Karpas-422 (cell line): ENCODE measurements at regions not wholly inside any gene's neighbourhood (a gene's known extent, or its start where the extent isn't known, plus 50 kb on each side); places are given as distances from the start of the nearest gene placed in this dataset.

Source experiments
- DNase-seq: peaks from one replicate; pipeline ENCODE4 v3.0.0-alpha.2; 2015
- H2AFZ ChIP-seq: fragments of 200-600 bp; sonication (generic); 2 replicates; pipeline ENCODE4 v1.6.1; 2014; ENCODE audit warnings: antibody characterized with exemption, low read length, mixed read lengths
- H3K27ac ChIP-seq: fragments of 200-600 bp; sonication (generic); 2 replicates; pipeline ENCODE4 v1.5.1; 2014; ENCODE audit warnings: mild to moderate bottlenecking, low read length, moderate library complexity
- H3K27me3 ChIP-seq: fragments of 200-600 bp; sonication (generic); 2 replicates; pipeline ENCODE4 v1.6.1; 2014; ENCODE audit warnings: low read length, mixed read lengths
- H3K36me3 ChIP-seq: fragments of 200-600 bp; sonication (generic); 2 replicates; pipeline ENCODE4 v1.6.1; 2014; ENCODE audit warnings: low read length, mixed read lengths; ENCODE audit not compliant: insufficient read depth
- H3K4me1 ChIP-seq: fragments of 200-600 bp; sonication (generic); 2 replicates; pipeline ENCODE4 v1.6.1; 2014; ENCODE audit warnings: mild to moderate bottlenecking, low read length, mixed read lengths
- H3K4me2 ChIP-seq: fragments of 200-600 bp; sonication (generic); 2 replicates; pipeline ENCODE4 v1.6.1; 2014; ENCODE audit warnings: low read length, low read depth, mild to moderate bottlenecking; ENCODE audit not compliant: poor library complexity, severe bottlenecking
- H3K4me3 ChIP-seq: fragments of 200-600 bp; sonication (generic); 2 replicates; pipeline ENCODE4 v1.5.1; 2014; ENCODE audit warnings: mild to moderate bottlenecking, antibody characterized with exemption, low read length, mixed read lengths
- H3K79me2 ChIP-seq: fragments of 200-600 bp; sonication (generic); 2 replicates; pipeline ENCODE4 v1.6.1; 2014; ENCODE audit warnings: mild to moderate bottlenecking, low read length, mixed read lengths
- H3K9ac ChIP-seq: fragments of 200-600 bp; sonication (generic); 2 replicates; pipeline ENCODE4 v1.6.0; 2014; ENCODE audit warnings: low read length
- H3K9me2 ChIP-seq: fragments of 200-600 bp; sonication (generic), shearing (Covaris generic); replicated peaks from 2 replicates; pipeline ENCODE4 v1.6.0; 2014; ENCODE audit warnings: mild to moderate bottlenecking, low read length, moderate library complexity; ENCODE audit not compliant: insufficient read depth
- H3K9me3 ChIP-seq: fragments of 300-700, 200-600 bp; sonication (generic); 2 replicates; pipeline ENCODE4 v1.6.1; 2014; ENCODE audit warnings: low read length, mixed read lengths
- H4K20me1 ChIP-seq: fragments of 200-600 bp; sonication (generic); 2 replicates; pipeline ENCODE4 v1.6.1; 2014; ENCODE audit warnings: mild to moderate bottlenecking, antibody characterized with exemption, low read length, low read depth; ENCODE audit not compliant: insufficient read depth

- H3K27ac ChIP-seq, result no peak overlapping the region
- DNase-seq, result no peak
- no peaks in the 10 kb centered on the region for H3K9me2 ChIP-seq
- no peak overlapping the region for H3K4me3 ChIP-seq
- H3K36me3 ChIP-seq, result no peaks in the 10 kb centered on the region
- H3K4me2 ChIP-seq, result no peak overlapping the region
- H4K20me1 ChIP-seq, result no peaks in the 10 kb centered on the region
- H3K9me3 ChIP-seq, result no peaks in the 10 kb centered on the region
- H3K27me3 ChIP-seq, result no peaks in the 10 kb centered on the region
- no peaks in the 10 kb centered on the region for H3K4me1 ChIP-seq
- no peaks in the 10 kb centered on the region for H3K79me2 ChIP-seq
- H2AFZ ChIP-seq, result no peak overlapping the region
- no peak overlapping the region for H3K9ac ChIP-seq
Observed at GRCh38 chr6:1257778-1258177, 54.1 kb upstream of the FOXQ1 start.

GRCh38 chr6:1256435-1257008, 55.4 kb upstream of the FOXQ1 start:
- H3K4me2 ChIP-seq, result no peak overlapping the region
- no peak for DNase-seq
- no peak overlapping the region for H3K4me3 ChIP-seq
- no peaks in the 10 kb centered on the region for H3K36me3 ChIP-seq
- no peak overlapping the region for H3K9ac ChIP-seq
- no peak overlapping the region for H3K27ac ChIP-seq
- no peak overlapping the region for H2AFZ ChIP-seq
- H3K9me2 ChIP-seq, result no peaks in the 10 kb centered on the region
- H3K4me1 ChIP-seq, result no peaks in the 10 kb centered on the region
- H3K79me2 ChIP-seq, result no peaks in the 10 kb centered on the region
- no peaks in the 10 kb centered on the region for H3K27me3 ChIP-seq
- H4K20me1 ChIP-seq, result no peaks in the 10 kb centered on the region
- H3K9me3 ChIP-seq, result no peaks in the 10 kb centered on the region

GRCh38 chr6:1255636-1256365, 56.1 kb upstream of the FOXQ1 start:
- Histone ChIP-seq H3K27ac (no peak overlapping the region), H3K79me2 (no peaks in the 10 kb centered on the region), H3K4me2 (no peak overlapping the region), H3K9ac (no peak overlapping the region), H3K4me3 (no peak overlapping the region), H3K9me2 (no peaks in the 10 kb centered on the region), H3K4me1 (no peaks in the 10 kb centered on the region), H2AFZ (no peak overlapping the region), H3K27me3 (no peaks in the 10 kb centered on the region), H3K36me3 (no peaks in the 10 kb centered on the region), H3K9me3 (no peaks in the 10 kb centered on the region), H4K20me1 (no peaks in the 10 kb centered on the region)
- no peak for DNase-seq

GRCh38 chr6:1254326-1254725, 57.6 kb upstream of the FOXQ1 start:
- Histone ChIP-seq H3K27ac (no peak overlapping the region), H2AFZ (no peak overlapping the region), H3K4me2 (no peak overlapping the region), H3K9ac (no peak overlapping the region), H3K79me2 (no peaks in the 10 kb centered on the region), H3K9me3 (no peaks in the 10 kb centered on the region), H3K9me2 (no peaks in the 10 kb centered on the region), H3K4me3 (no peak overlapping the region), H4K20me1 (no peaks in the 10 kb centered on the region), H3K27me3 (no peaks in the 10 kb centered on the region), H3K36me3 (no peaks in the 10 kb centered on the region), H3K4me1 (no peaks in the 10 kb centered on the region)
- DNase-seq, result no peak

GRCh38 chr6:1253816-1254215, 58.1 kb upstream of the FOXQ1 start:
- H3K9me2 ChIP-seq, result no peaks in the 10 kb centered on the region
- no peaks in the 10 kb centered on the region for H4K20me1 ChIP-seq
- no peaks in the 10 kb centered on the region for H3K27me3 ChIP-seq
- no peak for DNase-seq
- H3K9me3 ChIP-seq, result no peaks in the 10 kb centered on the region
- H3K36me3 ChIP-seq, result no peaks in the 10 kb centered on the region
- H3K9ac ChIP-seq, result no peak overlapping the region
- no peaks in the 10 kb centered on the region for H3K4me1 ChIP-seq
- no peak overlapping the region for H3K4me2 ChIP-seq
- no peak overlapping the region for H3K4me3 ChIP-seq
- H3K27ac ChIP-seq, result no peak overlapping the region
- H3K79me2 ChIP-seq, result no peaks in the 10 kb centered on the region
- H2AFZ ChIP-seq, result no peak overlapping the region

- H3K27me3 ChIP-seq, result no peaks in the 10 kb centered on the region
- no peak for DNase-seq
- H4K20me1 ChIP-seq, result no peaks in the 10 kb centered on the region
- H3K9ac ChIP-seq, result no peak overlapping the region
- H3K4me2 ChIP-seq, result no peak overlapping the region
- no peaks in the 10 kb centered on the region for H3K9me3 ChIP-seq
- no peak overlapping the region for H2AFZ ChIP-seq
- no peak overlapping the region for H3K27ac ChIP-seq
- no peak overlapping the region for H3K4me3 ChIP-seq
- no peaks in the 10 kb centered on the region for H3K36me3 ChIP-seq
- H3K79me2 ChIP-seq, result no peaks in the 10 kb centered on the region
- no peaks in the 10 kb centered on the region for H3K9me2 ChIP-seq
- no peaks in the 10 kb centered on the region for H3K4me1 ChIP-seq
Observed at GRCh38 chr6:1251198-1252155, 60.4 kb upstream of the FOXQ1 start.

- Histone ChIP-seq H3K4me2 (no peak overlapping the region), H3K9me3 (no peaks in the 10 kb centered on the region), H3K9me2 (no peaks in the 10 kb centered on the region), H3K4me1 (no peaks in the 10 kb centered on the region), H3K4me3 (no peak overlapping the region), H3K79me2 (no peaks in the 10 kb centered on the region), H2AFZ (no peak overlapping the region), H4K20me1 (no peaks in the 10 kb centered on the region), H3K27me3 (no peaks in the 10 kb centered on the region), H3K27ac (no peak overlapping the region), H3K36me3 (no peaks in the 10 kb centered on the region), H3K9ac (no peak overlapping the region)
- DNase-seq, result no peak
Observed at GRCh38 chr6:1250489-1251197, 61.3 kb upstream of the FOXQ1 start.

- Histone ChIP-seq H3K9me2 (no peaks in the 10 kb centered on the region), H3K27me3 (no peaks in the 10 kb centered on the region), H3K27ac (no peak overlapping the region), H3K36me3 (no peaks in the 10 kb centered on the region), H3K9me3 (no peaks in the 10 kb centered on the region), H3K4me1 (no peaks in the 10 kb centered on the region), H2AFZ (no peak overlapping the region), H3K4me2 (no peak overlapping the region), H3K4me3 (no peak overlapping the region), H3K9ac (no peak overlapping the region), H4K20me1 (no peaks in the 10 kb centered on the region), H3K79me2 (no peaks in the 10 kb centered on the region)
- no peak for DNase-seq
Observed at GRCh38 chr6:1247894-1248293, 64.0 kb upstream of the FOXQ1 start.
